GM19468 (cell line): ENCODE measurements at regions not wholly inside any gene's neighbourhood (a gene's known extent, or its start where the extent isn't known, plus 50 kb on each side); places are given as distances from the start of the nearest gene placed in this dataset.
"Not testable (repeated sequence)": the region's sequence is repeated elsewhere in the genome, so short reads cannot be mapped to it uniquely, and the experiment has no call there.

Experiments
- ATAC-seq: cut with Tn5 transposase; IDR thresholded peaks from one replicate; pipeline ENCODE4 v1.9.1; 2021; ENCODE audit warnings: mild to moderate bottlenecking, moderate library complexity, moderate number of reproducible peaks; ENCODE audit not compliant: unreplicated experiment; ENCODE audit errors: extremely low read depth

GRCh38 chr10:57891201-57892006 is 376.3 kb downstream of the IPMK start:
- ATAC-seq, result no peak

- ATAC-seq, result no peak
Measured at GRCh38 chr10:57890691-57891090, 377.0 kb downstream of the IPMK start.

DNA sequence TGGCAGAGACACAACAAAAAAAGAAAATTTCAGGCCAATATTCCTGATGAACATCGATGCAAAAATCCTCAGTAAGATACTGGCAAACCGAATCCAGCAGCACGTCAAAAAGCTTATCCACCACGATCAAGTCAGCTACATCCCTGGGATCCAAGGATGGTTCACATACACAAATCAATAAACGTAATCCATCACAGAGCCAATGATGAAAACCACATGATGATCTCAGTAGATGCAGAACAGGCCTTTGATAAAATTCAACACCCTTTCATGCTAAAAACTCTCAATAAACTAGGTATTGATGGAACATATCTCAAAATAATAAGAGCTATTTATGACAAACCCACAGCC is 382.1 kb downstream of the IPMK start:
- ATAC-seq, result not testable (repeated sequence)

GRCh38 chr10:57884965-57885617 is 382.6 kb downstream of the IPMK start:
- no peak for ATAC-seq

DNA sequence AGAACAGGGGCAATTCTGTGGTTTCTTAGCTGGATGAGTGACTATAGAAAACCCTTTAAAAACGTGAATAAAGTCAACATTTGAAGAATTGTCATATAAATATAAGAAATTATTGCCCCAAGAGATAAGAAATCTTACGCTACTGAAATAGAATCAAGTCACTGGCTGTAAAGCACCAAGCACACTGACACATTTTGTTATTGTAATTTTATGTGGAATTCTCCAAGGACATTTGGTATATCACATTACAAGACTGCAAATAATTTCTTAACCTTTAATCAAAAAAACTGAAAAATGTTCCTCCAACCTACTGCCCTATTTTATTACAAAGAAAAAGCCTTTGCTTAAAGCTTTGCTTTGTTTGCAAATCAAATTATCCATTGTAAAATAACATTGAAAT is 383.3 kb downstream of the IPMK start:
- ATAC-seq, result no peak

- no peak for ATAC-seq
Measured at GRCh38 chr10:57880446-57881227, 387.1 kb downstream of the IPMK start.

GRCh38 chr10:57874810-57875209 is 392.9 kb downstream of the IPMK start:
- no peak for ATAC-seq

GRCh38 chr10:57867241-57867640 is 400.5 kb downstream of the IPMK start:
- no peak for ATAC-seq

DNA sequence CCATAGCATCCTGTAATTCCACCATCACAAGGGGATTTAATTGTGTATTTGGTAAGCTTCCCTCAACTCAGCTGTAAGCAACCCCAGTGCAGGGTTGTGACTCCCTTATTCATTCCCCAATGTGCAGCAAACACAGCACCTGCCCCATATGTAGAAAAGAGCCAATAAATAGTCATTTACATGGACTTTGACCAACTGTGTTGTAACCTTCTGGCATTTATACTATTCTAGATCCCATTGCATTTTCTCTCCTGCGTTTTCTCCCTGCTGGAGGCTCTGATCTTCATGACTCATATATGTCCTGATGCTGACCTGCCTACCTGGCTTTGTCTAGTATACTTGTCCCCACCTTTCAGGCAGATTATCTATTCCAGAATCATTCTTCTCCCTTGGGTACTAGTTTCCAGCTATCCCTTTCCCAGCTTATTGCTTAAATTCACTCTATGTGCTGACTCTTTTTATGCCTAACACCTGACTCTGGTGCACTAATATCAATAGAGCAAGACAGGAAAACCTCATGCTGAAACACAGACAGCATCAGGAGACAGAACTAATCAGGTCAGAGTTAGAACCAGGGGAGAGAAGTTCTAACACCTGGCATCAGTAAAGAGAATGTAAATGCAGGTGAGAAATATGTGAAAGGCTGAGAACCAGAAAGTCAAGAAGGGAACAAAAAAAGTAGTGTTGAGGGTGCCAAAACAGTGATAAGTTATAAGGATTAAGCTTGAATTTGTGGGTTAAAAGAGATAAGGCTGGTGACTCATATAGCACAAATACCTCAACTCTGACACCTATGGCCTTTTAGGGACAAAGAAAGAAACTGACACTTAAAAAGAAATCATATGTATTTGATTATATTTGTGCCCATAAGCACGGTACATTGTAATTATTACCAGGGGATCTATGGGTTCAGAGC is 402.7 kb downstream of the IPMK start:
- no peak for ATAC-seq

- no peak for ATAC-seq
Measured at GRCh38 chr10:57849691-57850357, 417.9 kb downstream of the IPMK start.

DNA sequence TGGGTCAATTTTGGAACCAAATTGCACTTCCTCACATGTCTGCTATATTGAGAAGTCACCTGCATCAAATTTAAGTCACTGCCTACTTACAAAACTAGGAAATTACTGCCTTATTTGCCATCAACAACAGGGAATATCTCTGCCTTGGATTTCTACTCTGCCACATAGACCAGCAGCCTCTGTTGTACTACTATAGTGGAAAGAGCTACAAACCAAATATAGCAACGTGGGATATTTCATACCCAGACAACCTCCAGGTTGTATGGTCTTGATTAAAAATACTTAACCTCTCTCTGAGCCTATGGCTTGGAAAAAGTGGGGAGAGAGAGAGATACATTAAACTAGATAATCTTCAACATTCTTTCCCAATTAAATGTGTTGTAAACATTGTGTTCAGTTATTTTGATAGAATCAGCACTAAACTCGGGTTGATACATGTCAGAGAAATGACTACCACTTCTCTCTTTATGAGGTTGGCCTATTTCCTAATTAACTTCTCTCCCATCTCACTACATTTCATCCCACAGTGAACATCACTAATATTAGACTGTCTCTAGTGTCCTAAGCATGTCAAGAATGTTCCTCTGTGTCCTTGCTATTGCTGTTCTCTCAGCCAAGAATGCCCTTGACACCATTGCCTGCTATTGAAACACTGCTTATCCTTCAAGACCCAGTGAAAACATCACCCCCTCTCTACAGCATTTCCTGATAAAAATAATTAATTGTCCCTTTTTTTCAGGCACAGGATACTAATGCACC is 421.2 kb downstream of the IPMK start:
- no peak for ATAC-seq

- no peak for ATAC-seq
Measured at GRCh38 chr10:57844387-57844998, 423.2 kb downstream of the IPMK start.

- ATAC-seq, result no peak
Measured at GRCh38 chr10:57830877-57831560, 436.7 kb downstream of the IPMK start.

DNA sequence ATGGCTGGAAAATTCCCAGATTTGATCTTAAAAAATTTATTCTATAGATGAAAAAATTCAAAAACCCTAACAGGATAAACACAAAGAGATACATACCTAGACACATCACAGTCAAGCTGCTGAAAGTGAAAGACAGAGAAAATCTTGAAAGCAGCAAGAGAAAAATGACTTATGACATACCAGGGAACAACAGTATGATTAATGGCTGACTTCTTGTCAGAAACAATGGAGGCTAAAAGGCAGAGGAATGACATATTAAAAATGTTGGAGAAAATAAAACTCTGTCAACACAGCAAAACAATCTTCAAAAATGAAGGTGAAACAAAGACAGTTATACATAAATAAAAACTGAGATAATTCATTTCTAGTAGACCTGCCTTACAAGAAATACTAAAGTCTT is 442.7 kb downstream of the IPMK start:
- no peak for ATAC-seq

DNA sequence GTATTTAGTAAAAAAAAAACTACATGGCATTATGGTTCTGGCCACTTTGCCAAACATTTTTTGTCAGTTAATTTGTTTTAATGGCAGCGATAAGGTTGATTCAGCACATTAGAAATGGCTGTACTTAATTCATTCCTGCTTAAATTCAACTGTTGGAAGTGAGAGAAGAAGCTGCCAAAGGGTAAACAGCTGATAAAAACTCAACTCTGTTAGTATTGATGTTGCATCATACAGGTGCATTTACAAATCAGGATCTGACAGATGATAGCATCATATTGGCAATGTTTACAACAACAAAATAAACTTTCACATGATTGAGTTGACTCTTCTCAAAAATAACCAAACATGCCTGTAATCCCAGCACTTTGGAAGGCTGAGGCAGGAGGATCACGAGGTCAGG is 444.3 kb downstream of the IPMK start:
- ATAC-seq, result no peak

DNA sequence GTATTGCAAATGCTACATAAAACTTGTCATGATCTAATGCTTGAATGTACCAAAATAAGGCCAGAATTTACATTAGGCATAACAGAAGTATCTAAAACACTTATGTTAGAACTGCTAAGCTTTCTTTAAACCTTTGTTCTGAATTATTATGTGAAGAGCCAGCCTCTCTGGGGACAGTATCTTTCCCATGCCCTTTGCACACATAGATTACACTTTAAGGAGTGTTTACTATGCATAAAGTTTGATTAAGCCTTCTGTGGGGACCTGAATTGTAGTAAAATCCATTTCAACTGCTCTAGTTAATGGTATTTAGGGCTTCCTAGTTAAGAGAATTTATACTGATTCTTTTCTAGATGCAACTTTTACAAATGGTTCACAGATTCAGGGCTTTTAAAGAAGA is 444.7 kb downstream of the IPMK start:
- no peak for ATAC-seq

DNA sequence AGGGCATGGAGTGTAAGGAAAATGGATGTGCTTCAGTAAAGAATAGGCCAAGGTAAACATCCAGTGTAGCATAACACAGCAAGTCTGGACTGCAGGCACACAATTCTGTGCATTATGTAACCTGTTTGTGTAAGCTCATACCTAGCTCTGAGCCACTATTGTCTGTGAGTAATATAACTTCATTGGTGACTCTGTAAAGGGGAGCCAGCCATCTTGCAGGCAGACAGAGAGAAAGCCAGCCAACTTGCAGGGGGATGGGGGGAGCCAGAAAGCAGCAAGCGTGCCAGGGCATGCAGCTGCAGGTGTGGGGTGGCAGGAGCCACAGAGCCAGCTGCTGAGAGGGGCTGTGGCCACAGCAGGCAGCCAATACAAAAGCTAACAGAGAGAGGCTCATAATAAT is 449.2 kb downstream of the IPMK start:
- ATAC-seq, result no peak

- no peak for ATAC-seq
Measured at GRCh38 chr10:57817741-57818140, 450.0 kb downstream of the IPMK start.
